HEK293 (cell line): ENCODE measurements at regions not wholly inside any gene's neighbourhood (a gene's known extent, or its start where the extent isn't known, plus 50 kb on each side); places are given as distances from the start of the nearest gene placed in this dataset.

ENCODE experiments used
- CTCF ChIA-PET: fragments of 350-600 bp; formaldehyde crosslinking; extraction: SDS; loops from one replicate; lab custom pipeline; 2021; ENCODE audit warnings: antibody characterized with exemption; lab: Yijun Ruan, JAX
- POLR2A ChIA-PET: fragments of 300-600 bp; formaldehyde crosslinking; extraction: SDS; loops from one replicate; lab custom pipeline; 2020; ENCODE audit warnings: antibody characterized with exemption, inconsistent platforms; lab: Yijun Ruan, JAX
- H3K27ac ChIP-seq: fragments of 200-500 bp; sonication (Bioruptor generic); 2 replicates; pipeline ENCODE4 v1.5.1; 2014; ENCODE audit warnings: low read depth, low read length, control low read depth, inconsistent platforms; ENCODE audit errors: extremely low read depth
- H3K36me3 ChIP-seq, 2 experiments: fragments of 200-500 bp in 1 of 2; sonication (Bioruptor generic) in 1 of 2; 1 replicate in 1 of 2; 2 replicates in 1 of 2; pipeline ENCODE4 v1.5.1; 2014 to 2017; ENCODE audit warnings: inconsistent platforms in 2 of 2, low read length in 2 of 2; ENCODE audit not compliant: control insufficient read depth in 2 of 2, insufficient read depth in 1 of 2
- H3K4me1 ChIP-seq: fragments of 200-500 bp; sonication (Bioruptor generic); 2 replicates; pipeline ENCODE4 v1.5.1; 2014; ENCODE audit warnings: mild to moderate bottlenecking, low read length, inconsistent platforms; ENCODE audit not compliant: control insufficient read depth, insufficient read depth
- H3K4me3 ChIP-seq: 2 replicates; pipeline ENCODE4 v1.5.1; 2011; ENCODE audit warnings: low read depth, mild to moderate bottlenecking, control low read depth, low read length, moderate library complexity
- H3K9me3 ChIP-seq: fragments of 200-500 bp; sonication (Bioruptor generic); 2 replicates; pipeline ENCODE4 v1.5.1; 2014; ENCODE audit warnings: low read depth, low read length, inconsistent platforms; ENCODE audit not compliant: control insufficient read depth, insufficient read depth
- EGR2 ChIP-seq: fragments of 450-650 bp; formaldehyde crosslinking; IDR thresholded peaks from 2 replicates; pipeline ENCODE4 v1.5.1; 2016; ENCODE audit warnings: low read depth, missing biosample characterization, missing genetic modification characterization
- FEZF1 ChIP-seq: fragments of 450-650 bp; formaldehyde crosslinking; IDR thresholded peaks from 2 replicates; pipeline ENCODE4 v1.5.1; 2016; ENCODE audit warnings: missing biosample characterization, missing genetic modification characterization
- GLI4 ChIP-seq: fragments of 450-650 bp; formaldehyde crosslinking; IDR thresholded peaks from 2 replicates; pipeline ENCODE4 v1.5.1; 2016; ENCODE audit warnings: missing biosample characterization, missing genetic modification characterization
- GLIS1 ChIP-seq: fragments of 450-650 bp; formaldehyde crosslinking; IDR thresholded peaks from 2 replicates; pipeline ENCODE4 v1.5.1; 2016; ENCODE audit warnings: missing biosample characterization, missing genetic modification characterization
- KLF17 ChIP-seq: fragments of 450-650 bp; formaldehyde crosslinking; IDR thresholded peaks from 2 replicates; pipeline ENCODE4 v1.5.1; 2016; ENCODE audit warnings: missing biosample characterization, missing genetic modification characterization
- ZEB2 ChIP-seq: fragments of 450-650 bp; formaldehyde crosslinking; IDR thresholded peaks from 2 replicates; pipeline ENCODE4 v1.5.1; 2016; ENCODE audit warnings: missing biosample characterization, missing genetic modification characterization
- ZFHX2 ChIP-seq: fragments of 450-650 bp; formaldehyde crosslinking; conservative IDR thresholded peaks from 2 replicates; pipeline ENCODE4 v1.5.1; 2016; ENCODE audit warnings: missing biosample characterization, missing genetic modification characterization
- ZFP69B ChIP-seq: fragments of 450-650 bp; formaldehyde crosslinking; IDR thresholded peaks from 2 replicates; pipeline ENCODE4 v1.5.1; 2016; ENCODE audit warnings: missing biosample characterization, missing genetic modification characterization
- ZIC2 ChIP-seq: fragments of 450-650 bp; formaldehyde crosslinking; IDR thresholded peaks from 2 replicates; pipeline ENCODE4 v1.5.1; 2016; ENCODE audit warnings: missing biosample characterization, missing genetic modification characterization
- ZNF140 ChIP-seq: fragments of 450-650 bp; formaldehyde crosslinking; IDR thresholded peaks from 2 replicates; pipeline ENCODE4 v1.5.1; 2016; ENCODE audit warnings: missing biosample characterization, missing genetic modification characterization
- ZNF18 ChIP-seq: fragments of 450-650 bp; formaldehyde crosslinking; IDR thresholded peaks from 2 replicates; pipeline ENCODE4 v1.5.1; 2016; ENCODE audit warnings: missing biosample characterization, missing genetic modification characterization
- ZNF2 ChIP-seq: fragments of 450-650 bp; formaldehyde crosslinking; IDR thresholded peaks from 2 replicates; pipeline ENCODE4 v1.5.1; 2016; ENCODE audit warnings: missing biosample characterization, missing genetic modification characterization
- ZNF311 ChIP-seq: fragments of 450-650 bp; formaldehyde crosslinking; IDR thresholded peaks from 2 replicates; pipeline ENCODE4 v1.5.1; 2017; ENCODE audit warnings: missing biosample characterization, missing genetic modification characterization, borderline replicate concordance
- ZNF350 ChIP-seq: fragments of 450-650 bp; formaldehyde crosslinking; IDR thresholded peaks from 2 replicates; pipeline ENCODE4 v1.5.0; 2017; ENCODE audit warnings: missing biosample characterization, mild to moderate bottlenecking, missing genetic modification characterization
- ZNF596 ChIP-seq: fragments of 450-650 bp; IDR thresholded peaks from 2 replicates; pipeline ENCODE4 v1.5.0; 2018; ENCODE audit warnings: missing biosample characterization, mild to moderate bottlenecking, missing genetic modification characterization, moderate library complexity
- ZNF610 ChIP-seq: fragments of 450-650 bp; formaldehyde crosslinking; IDR thresholded peaks from 2 replicates; pipeline ENCODE4 v1.5.1; 2016; ENCODE audit warnings: missing biosample characterization, missing genetic modification characterization, borderline replicate concordance
- ZNF658 ChIP-seq: fragments of 450-650 bp; formaldehyde crosslinking; IDR thresholded peaks from 2 replicates; pipeline ENCODE4; 2016; ENCODE audit warnings: missing biosample characterization, missing genetic modification characterization
- ZNF768 ChIP-seq: fragments of 450-650 bp; formaldehyde crosslinking; IDR thresholded peaks from 2 replicates; pipeline ENCODE4 v1.5.1; 2018; ENCODE audit warnings: missing biosample characterization, mild to moderate bottlenecking, missing genetic modification characterization
- ZXDB ChIP-seq: fragments of 450-650 bp; formaldehyde crosslinking; IDR thresholded peaks from 2 replicates; pipeline ENCODE4 v1.5.1; 2016; ENCODE audit warnings: missing biosample characterization, missing genetic modification characterization
- TF ChIP-seq, protein P1 (sequence below): fragments of 450-650 bp; formaldehyde crosslinking; IDR thresholded peaks from 2 replicates; pipeline ENCODE4 v1.5.1; 2016; ENCODE audit warnings: missing biosample characterization, missing genetic modification characterization
- TF ChIP-seq, protein P2 (sequence below): fragments of 450-650 bp; formaldehyde crosslinking; IDR thresholded peaks from 2 replicates; pipeline ENCODE4 v1.5.1; 2017; ENCODE audit warnings: missing biosample characterization, missing genetic modification characterization
- TF ChIP-seq, protein P3 (sequence below): fragments of 450-650 bp; formaldehyde crosslinking; IDR thresholded peaks from 2 replicates; pipeline ENCODE4 v1.5.1; 2017; ENCODE audit warnings: missing biosample characterization, missing genetic modification characterization

DNA sequence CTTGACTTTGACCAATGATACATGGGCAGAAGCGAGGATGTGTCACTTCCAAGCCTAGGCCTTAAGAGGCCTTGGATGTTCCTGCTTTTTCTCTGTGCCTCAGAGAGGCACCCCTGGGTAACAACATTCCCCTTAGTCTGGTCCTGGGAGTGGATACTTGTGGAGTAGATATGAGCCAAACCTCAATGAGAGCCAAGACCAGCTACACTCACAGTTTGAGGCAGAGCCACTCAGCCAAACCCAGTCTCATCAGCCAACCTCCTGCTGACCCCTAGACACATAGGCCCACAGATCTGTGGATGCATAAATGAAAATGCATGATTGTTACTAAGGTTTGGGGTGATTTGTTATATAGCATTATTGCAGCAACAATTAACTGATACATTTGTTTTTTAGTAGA lies 114.2 kb downstream of the ZNF621 start (continued):
- TF ChIP-seq, protein P1, sequence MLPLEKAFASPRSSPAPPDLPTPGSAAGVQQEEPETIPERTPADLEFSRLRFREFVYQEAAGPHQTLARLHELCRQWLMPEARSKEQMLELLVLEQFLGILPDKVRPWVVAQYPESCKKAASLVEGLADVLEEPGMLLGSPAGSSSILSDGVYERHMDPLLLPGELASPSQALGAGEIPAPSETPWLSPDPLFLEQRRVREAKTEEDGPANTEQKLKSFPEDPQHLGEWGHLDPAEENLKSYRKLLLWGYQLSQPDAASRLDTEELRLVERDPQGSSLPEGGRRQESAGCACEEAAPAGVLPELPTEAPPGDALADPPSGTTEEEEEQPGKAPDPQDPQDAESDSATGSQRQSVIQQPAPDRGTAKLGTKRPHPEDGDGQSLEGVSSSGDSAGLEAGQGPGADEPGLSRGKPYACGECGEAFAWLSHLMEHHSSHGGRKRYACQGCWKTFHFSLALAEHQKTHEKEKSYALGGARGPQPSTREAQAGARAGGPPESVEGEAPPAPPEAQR: no peak
- no peak for TF ChIP-seq EGR2 (tag by site-specific recombination)
- no peak for TF ChIP-seq ZNF658 (tag by site-specific recombination)
- TF ChIP-seq KLF17 (tag by site-specific recombination): no peak

DNA sequence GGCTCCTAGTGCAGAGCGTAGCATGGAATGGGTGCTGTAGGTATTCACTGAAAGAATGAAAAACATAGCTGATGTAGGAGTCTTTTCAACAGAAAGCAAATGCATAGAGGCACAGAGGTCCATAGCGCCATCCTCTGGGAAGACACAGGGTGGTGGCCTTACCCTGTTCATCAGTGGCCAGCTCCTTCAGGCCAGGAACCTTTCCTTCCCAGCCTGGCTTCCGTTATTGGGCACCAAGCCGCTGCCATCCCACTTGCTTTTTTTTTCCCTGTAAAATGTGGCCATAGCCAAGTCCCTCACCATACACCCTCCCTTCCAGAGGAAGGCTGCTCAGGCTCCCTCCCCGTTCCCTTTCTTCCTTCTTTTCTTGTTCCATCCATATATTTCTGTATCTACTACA lies 118.1 kb downstream of the ZNF621 start:
- no peak overlapping the region for H3K4me3 ChIP-seq
- no peak overlapping the region for H3K27ac ChIP-seq
- H3K36me3 ChIP-seq: no peaks in the 10 kb centered on the region
- no peaks in the 10 kb centered on the region for H3K9me3 ChIP-seq
- ChIA-PET POLR2A (no interaction called here), CTCF (interaction anchor here (0.6 kb wide), 1 partner anchor 13 kb away, joined by 3 read pairs; no protein-coding TSS in a partner anchor)
- no peak for TF ChIP-seq ZXDB (tag by site-specific recombination)
- TF ChIP-seq, protein P2, sequence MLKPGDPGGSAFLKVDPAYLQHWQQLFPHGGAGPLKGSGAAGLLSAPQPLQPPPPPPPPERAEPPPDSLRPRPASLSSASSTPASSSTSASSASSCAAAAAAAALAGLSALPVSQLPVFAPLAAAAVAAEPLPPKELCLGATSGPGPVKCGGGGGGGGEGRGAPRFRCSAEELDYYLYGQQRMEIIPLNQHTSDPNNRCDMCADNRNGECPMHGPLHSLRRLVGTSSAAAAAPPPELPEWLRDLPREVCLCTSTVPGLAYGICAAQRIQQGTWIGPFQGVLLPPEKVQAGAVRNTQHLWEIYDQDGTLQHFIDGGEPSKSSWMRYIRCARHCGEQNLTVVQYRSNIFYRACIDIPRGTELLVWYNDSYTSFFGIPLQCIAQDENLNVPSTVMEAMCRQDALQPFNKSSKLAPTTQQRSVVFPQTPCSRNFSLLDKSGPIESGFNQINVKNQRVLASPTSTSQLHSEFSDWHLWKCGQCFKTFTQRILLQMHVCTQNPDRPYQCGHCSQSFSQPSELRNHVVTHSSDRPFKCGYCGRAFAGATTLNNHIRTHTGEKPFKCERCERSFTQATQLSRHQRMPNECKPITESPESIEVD (tag by site-specific recombination): no peak
- TF ChIP-seq ZEB2: no peak
- no peak for TF ChIP-seq ZNF2 (tag by site-specific recombination)
- no peaks in the 10 kb centered on the region for H3K4me1 ChIP-seq

DNA sequence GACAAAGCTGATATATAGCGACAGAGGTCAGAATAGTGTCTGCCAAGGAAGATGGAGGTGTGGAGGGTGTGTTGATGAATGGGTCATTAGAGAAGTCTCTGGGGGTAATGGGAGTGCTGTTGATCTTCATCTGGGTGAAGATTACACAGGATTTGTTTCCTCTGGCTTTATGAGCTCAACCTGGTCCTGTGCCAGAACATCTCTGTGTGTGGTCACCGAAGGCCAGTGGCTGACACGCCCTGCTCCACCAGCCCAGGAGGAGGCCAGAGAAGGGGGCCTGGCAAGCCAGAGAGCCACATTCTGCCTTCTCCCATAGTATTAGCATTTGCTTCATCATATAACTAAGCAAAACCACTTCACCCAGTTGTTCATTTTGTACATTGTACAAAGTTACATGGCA lies 121.1 kb downstream of the ZNF621 start:
- ChIA-PET CTCF (interaction anchor here (0.6 to 0.7 kb wide), 2 partner anchors 47 to 378 kb away, joined by 3 read pairs; no protein-coding TSS in a partner anchor), POLR2A (interaction anchor here (0.7 kb wide), 1 partner anchor 14 kb away, joined by 3 read pairs; no protein-coding TSS in a partner anchor)
- Histone ChIP-seq H3K4me1 (no peaks in the 10 kb centered on the region), H3K36me3 (no peaks in the 10 kb centered on the region), H3K4me3 (no peak overlapping the region), H3K9me3 (no peaks in the 10 kb centered on the region), H3K27ac (no peak overlapping the region)
- TF ChIP-seq GLIS1 (tag by site-specific recombination): peak; percentile 82
- peak; percentile 13; the same call in 1 of the 2 replicates for TF ChIP-seq ZIC2 (tag by site-specific recombination)
- no peak for TF ChIP-seq ZFP69B (tag by site-specific recombination)

- ChIA-PET CTCF (no interaction called here), POLR2A (no interaction called here)
- Histone ChIP-seq H3K4me3 (no peak overlapping the region), H3K27ac (no peak overlapping the region), H3K9me3 (no peaks in the 10 kb centered on the region), H3K36me3 (no peaks in the 10 kb centered on the region), H3K4me1 (no peaks in the 10 kb centered on the region)
- TF ChIP-seq ZNF350 (no peak), GLI4 (no peak), ZFHX2 (tag by site-specific recombination) (no peak), ZNF18 (tag by site-specific recombination) (no peak), ZNF596 (tag by site-specific recombination) (no peak), ZNF140 (tag by site-specific recombination) (no peak), ZNF610 (tag by site-specific recombination) (no peak), ZNF768 (tag by site-specific recombination) (no peak), ZNF311 (tag by site-specific recombination) (no peak), FEZF1 (tag by site-specific recombination) (no peak)
- TF ChIP-seq, protein P3, sequence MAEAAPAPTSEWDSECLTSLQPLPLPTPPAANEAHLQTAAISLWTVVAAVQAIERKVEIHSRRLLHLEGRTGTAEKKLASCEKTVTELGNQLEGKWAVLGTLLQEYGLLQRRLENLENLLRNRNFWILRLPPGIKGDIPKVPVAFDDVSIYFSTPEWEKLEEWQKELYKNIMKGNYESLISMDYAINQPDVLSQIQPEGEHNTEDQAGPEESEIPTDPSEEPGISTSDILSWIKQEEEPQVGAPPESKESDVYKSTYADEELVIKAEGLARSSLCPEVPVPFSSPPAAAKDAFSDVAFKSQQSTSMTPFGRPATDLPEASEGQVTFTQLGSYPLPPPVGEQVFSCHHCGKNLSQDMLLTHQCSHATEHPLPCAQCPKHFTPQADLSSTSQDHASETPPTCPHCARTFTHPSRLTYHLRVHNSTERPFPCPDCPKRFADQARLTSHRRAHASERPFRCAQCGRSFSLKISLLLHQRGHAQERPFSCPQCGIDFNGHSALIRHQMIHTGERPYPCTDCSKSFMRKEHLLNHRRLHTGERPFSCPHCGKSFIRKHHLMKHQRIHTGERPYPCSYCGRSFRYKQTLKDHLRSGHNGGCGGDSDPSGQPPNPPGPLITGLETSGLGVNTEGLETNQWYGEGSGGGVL (tag by site-specific recombination): no peak
Observed at GRCh38 chr3:40649346-40649745, 124.6 kb downstream of the ZNF621 start.
